SW480 (cell line): ENCODE measurements at regions not wholly inside any gene's neighbourhood (a gene's known extent, or its start where the extent isn't known, plus 50 kb on each side); places are given as distances from the start of the nearest gene placed in this dataset.

Source experiments
- DNase-seq: peaks from one replicate; pipeline ENCODE4 v3.0.0-alpha.2; 2016; ENCODE audit warnings: low spot score

- DNase-seq, result no peak
Measured at GRCh38 chr12:71236133-71236660, 78.4 kb upstream of the TSPAN8 start.

- DNase-seq, result no peak
Measured at GRCh38 chr12:71233083-71233482, 75.3 kb upstream of the TSPAN8 start.

DNA sequence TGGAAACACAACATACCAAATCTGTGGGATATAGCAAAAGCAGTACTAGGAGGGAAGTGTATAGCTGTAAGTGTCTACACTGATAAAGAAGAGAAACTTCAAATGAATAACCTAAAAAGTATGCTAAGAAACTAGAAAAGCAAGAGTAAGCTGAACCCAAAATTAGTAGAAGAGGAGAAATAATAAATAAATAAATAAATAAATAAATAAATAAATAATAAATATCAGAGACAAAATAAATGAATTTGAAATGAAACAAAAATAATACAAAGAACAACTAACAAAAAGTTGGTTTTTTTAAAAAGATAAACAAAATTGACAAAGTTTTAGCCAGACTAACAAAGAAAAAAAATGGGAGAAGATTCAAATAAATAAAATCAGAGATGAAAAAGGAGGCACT is 72.7 kb upstream of the TSPAN8 start:
- DNase-seq, result no peak

DNA sequence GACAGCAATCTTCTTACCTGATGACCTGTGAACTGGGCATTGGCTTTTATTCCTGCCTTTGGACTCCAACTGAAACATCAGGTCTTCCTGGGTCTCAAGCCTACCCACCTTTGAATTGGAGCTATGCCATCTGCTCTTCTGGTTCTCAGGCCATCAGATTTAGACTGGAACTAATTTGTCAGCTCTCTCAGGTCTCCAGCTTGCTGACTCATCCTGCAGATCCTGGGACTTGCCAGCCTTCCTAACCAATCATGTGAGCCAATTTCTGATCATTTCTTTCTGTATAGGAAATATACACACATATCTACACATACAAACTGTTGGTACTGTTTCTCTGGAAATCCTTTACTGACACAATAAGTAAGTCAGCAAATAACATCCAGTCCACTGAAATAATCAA is 65.3 kb upstream of the TSPAN8 start:
- no peak for DNase-seq

- DNase-seq, result no peak
Measured at GRCh38 chr12:71222436-71222835, 64.6 kb upstream of the TSPAN8 start.

- DNase-seq, result no peak
Measured at GRCh38 chr12:71220260-71220659, 62.5 kb upstream of the TSPAN8 start.

DNA sequence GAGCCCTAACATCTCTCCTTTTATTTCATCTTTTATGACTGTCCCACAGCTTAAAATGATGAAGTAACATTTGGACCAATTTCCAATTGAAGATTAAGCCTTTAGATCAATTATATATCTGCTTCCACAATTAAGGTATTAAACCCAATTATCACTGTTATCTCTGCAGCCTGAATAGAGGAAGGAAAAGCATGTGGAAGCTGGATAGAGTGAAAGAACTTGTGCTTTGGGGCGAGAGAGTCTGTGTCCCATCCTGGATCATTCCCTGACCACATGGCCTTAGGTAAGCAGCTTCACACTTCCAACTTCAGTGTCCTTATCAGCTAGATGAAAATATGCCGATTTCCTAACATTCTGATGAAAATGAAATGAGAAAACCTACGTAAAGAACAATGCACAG is 61.4 kb upstream of the TSPAN8 start:
- DNase-seq, result no peak

DNA sequence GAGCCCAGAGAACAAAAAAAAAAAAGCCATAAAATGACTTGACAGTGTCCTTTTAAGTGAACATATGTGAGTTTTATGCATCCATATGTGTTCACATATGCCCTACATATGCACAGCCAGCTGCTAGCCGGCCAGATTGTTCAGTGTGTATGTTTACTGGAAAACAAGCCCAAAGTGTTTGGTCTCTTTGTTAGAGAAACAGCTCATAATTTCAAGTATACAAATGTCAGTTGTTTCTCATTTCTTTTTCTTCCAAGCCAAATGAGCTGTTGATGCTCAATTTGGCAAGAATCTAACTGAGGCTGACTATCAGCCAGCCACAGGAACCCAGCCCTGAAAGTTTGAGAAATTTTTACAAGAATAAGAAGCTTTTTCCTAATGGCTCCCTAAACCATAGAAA is 60.8 kb upstream of the TSPAN8 start:
- DNase-seq, result no peak

- DNase-seq, result peak; percentile 51
Measured at GRCh38 chr12:71216725-71217579, 59.2 kb upstream of the TSPAN8 start.

GRCh38 chr12:71214511-71215285 is 56.9 kb upstream of the TSPAN8 start:
- DNase-seq, result no peak

GRCh38 chr12:71208053-71208685 is 50.4 kb upstream of the TSPAN8 start:
- no peak for DNase-seq
